Vagina (tissue), 2 donors: ENCODE measurements at regions not wholly inside any gene's neighbourhood (a gene's known extent, or its start where the extent isn't known, plus 50 kb on each side); places are given as distances from the start of the nearest gene placed in this dataset.

ENCODE experiments used
- POLR2A ChIP-seq, 2 donors: fragments of 450-650 bp; IDR thresholded peaks; one replicate each; pipeline ENCODE4 v1.6.1; 2017; ENCODE audit warnings: antibody characterized with exemption in 2 of 2, mild to moderate bottlenecking in 2 of 2, moderate library complexity in 2 of 2
- POLR2AphosphoS5 ChIP-seq, 2 donors: sonication (generic); formaldehyde crosslinking; IDR thresholded peaks; one replicate each; pipeline ENCODE4 v1.9.0; 2017; ENCODE audit warnings: antibody characterized with exemption in 2 of 2, mild to moderate bottlenecking in 2 of 2, low read depth in 1 of 2; ENCODE audit not compliant: insufficient read depth in 1 of 2

- no peak for TF ChIP-seq POLR2A (IDR thresholded peaks at IDR 0.05)
- TF ChIP-seq POLR2AphosphoS5 (IDR thresholded peaks at IDR 0.05; ENCODE audit: insufficient read depth in 1 of 2, low read depth in 1 of 2), result no peak
These were observed 176.8 kb downstream of the LARP7 start for GRCh38 chr4:112813790-112814189.
